ENCODE measurements at regions not wholly inside any gene's neighbourhood (a gene's known extent, or its start where the extent isn't known, plus 50 kb on each side); places are given as distances from the start of the nearest gene placed in this dataset.
A peak's percentile ranks its signal among the peaks of the same experiment; 100 is the strongest.

DNA sequence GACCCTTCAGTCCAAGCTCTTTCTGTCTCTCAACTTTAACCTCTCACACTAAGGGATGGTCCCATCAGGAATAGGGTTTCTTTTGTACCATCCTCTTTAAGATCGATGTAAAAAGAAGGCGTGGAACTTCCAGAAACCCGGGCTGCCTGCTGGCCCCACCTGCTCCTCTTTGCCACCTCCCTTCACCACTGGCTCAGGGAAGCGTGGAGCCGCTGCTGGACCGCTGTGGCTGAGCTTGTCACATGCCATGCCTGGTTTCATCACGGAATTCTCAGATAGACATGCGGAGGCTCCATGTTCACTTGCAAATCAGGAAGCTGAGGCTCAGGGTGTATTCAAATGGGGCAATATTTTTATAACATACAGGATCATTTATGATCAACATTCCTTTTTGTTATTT is 399.7 kb downstream of the BRD1 start:
- peak in 1 of 7 donors; percentile 15 for DNase-seq
- Histone ChIP-seq H3K4me3 (no peak overlapping the region), H3K4me1 (replicated peaks in 1 of 2) (no peaks in the 10 kb centered on the region), H3K27me3 (no peaks in the 10 kb centered on the region), H3K9me3 (replicated peaks in 1 of 3) (no peaks in the 10 kb centered on the region), H3K36me3 (replicated peaks in 1 of 2) (no peaks in the 10 kb centered on the region), H3K27ac (no peak overlapping the region)
- intact Hi-C loops (cut with DNase I): no loop called here
- WGBS, 4 donors: 74 to 86% (median 86%) methylated on average over 5 to 8 of the region's 8 CpGs
- TF ChIP-seq CTCF (IDR thresholded peaks at IDR 0.05): no peak
- TF ChIP-seq POLR2A (IDR thresholded peaks at IDR 0.05): no peak

DNA sequence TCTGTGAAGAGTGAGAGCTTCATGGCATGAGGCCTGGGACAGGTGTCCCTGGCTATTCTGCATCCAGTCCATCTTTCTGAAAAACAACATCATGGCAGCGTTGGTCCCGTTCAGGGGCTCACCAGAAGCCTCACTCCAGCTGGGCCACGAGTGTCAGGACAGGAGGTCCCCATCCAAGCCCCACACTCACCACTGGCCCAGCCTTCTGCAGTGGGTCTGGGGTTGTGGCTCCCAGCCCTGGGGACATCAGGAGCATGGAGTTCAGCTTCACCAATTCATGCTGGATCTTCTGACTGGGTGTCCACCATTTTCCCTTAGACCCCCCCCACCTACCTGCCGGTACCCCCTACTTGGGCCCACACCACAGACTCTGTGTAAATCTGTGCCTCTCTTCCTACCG is 400.3 kb downstream of the BRD1 start:
- intact Hi-C loops (cut with DNase I): no loop called here
- Histone ChIP-seq H3K4me3 (no peak overlapping the region), H3K36me3 (replicated peaks in 1 of 2) (no peaks in the 10 kb centered on the region), H3K27ac (no peak overlapping the region), H3K9me3 (replicated peaks in 1 of 3) (no peaks in the 10 kb centered on the region), H3K4me1 (replicated peaks in 1 of 2) (no peaks in the 10 kb centered on the region), H3K27me3 (no peaks in the 10 kb centered on the region)
- DNase-seq: peak in 1 of 7 donors; percentile 21
- TF ChIP-seq CTCF (IDR thresholded peaks at IDR 0.05): no peak
- TF ChIP-seq POLR2A (IDR thresholded peaks at IDR 0.05): no peak
- WGBS, 4 donors: 63 to 79% (median 75%) methylated on average over 5 of the region's 5 CpGs

DNA sequence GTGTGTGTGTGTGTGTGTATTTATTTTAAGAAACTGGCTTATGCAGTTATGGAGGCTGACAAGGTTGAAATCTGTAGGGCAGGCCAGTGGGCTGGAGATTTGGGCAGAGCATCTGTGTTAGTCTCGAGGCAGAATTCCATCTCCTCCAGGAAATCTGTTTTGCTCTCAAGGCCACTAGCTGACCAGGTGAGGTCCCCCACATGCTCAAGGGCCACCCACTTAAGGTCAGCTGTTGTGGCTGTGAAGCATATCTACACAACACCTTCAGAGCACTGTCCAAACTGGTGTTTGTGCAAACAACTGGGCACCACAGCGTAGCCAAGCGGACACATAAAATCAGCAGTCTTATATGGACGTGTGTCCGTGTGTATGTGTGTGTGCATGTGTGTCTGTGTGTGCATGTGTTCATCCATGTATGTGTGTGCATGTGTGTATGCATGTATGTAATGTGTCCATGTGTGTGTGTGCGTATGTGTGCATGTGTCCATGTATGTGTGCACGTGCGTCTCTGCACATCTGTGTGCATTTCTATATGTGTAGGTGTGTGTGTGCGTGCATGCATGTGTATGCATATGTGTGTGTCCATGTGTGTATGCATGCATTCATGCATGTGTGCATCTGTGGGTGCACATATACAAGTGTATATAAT is 400.9 kb downstream of the BRD1 start:
- no peak overlapping the region for H3K27ac ChIP-seq
- H3K9me3 ChIP-seq (replicated peaks in 1 of 3): no peaks in the 10 kb centered on the region
- H3K36me3 ChIP-seq (replicated peaks in 1 of 2): no peaks in the 10 kb centered on the region
- 80 to 90% (median 87%) methylated on average over 8 to 9 of the region's 9 CpGs for WGBS, 4 donors
- no peaks in the 10 kb centered on the region for H3K4me1 ChIP-seq (replicated peaks in 1 of 2)
- TF ChIP-seq POLR2A (IDR thresholded peaks at IDR 0.05) (no peak), CTCF (IDR thresholded peaks at IDR 0.05) (no peak)
- H3K4me3 ChIP-seq: no peak overlapping the region
- peak in 1 of 7 donors; percentile 34 for DNase-seq
- intact Hi-C loops (cut with DNase I): no loop called here
- no peaks in the 10 kb centered on the region for H3K27me3 ChIP-seq

- DNase-seq: no peak
- Histone ChIP-seq H3K4me3 (no peak overlapping the region), H3K9me3 (replicated peaks in 1 of 3) (no peaks in the 10 kb centered on the region), H3K27ac (no peak overlapping the region), H3K36me3 (replicated peaks in 1 of 2) (no peaks in the 10 kb centered on the region), H3K4me1 (replicated peaks in 1 of 2) (no peaks in the 10 kb centered on the region), H3K27me3 (no peaks in the 10 kb centered on the region)
- 48 to 57% (median 50%) methylated on average over 7 of the region's 7 CpGs for WGBS, 4 donors
- intact Hi-C loops (cut with DNase I): no loop called here
- TF ChIP-seq CTCF (IDR thresholded peaks at IDR 0.05) (no peak), POLR2A (IDR thresholded peaks at IDR 0.05) (no peak)
Observed at GRCh38 chr22:49426098-49426497, 401.6 kb downstream of the BRD1 start.

Data from adrenal gland (tissue), 9 donors.